Keratinocyte (primary cell): ENCODE measurements at regions not wholly inside any gene's neighbourhood (a gene's known extent, or its start where the extent isn't known, plus 50 kb on each side); places are given as distances from the start of the nearest gene placed in this dataset.
"Not testable (repeated sequence)": the region's sequence is repeated elsewhere in the genome, so short reads cannot be mapped to it uniquely, and the experiment has no call there.

Experiments
- DNase-seq: peaks from one replicate; pipeline ENCODE4 v3.0.0-alpha.2; 2011; ENCODE audit warnings: low read depth, missing footprints, low spot score
- FAIRE-seq: peaks from 2 replicates; lab custom pipeline; 2011; peaks lifted over from hg19 to GRCh38; lab: Jason Lieb, UNC
- H2AFZ ChIP-seq: 2 replicates; pipeline ENCODE4 v1.6.0; 2012; ENCODE audit warnings: low read length, control low read depth, inconsistent platforms; ENCODE audit not compliant: control insufficient read depth
- H3K27ac ChIP-seq: 2 replicates; pipeline ENCODE4 v1.5.1; 2011; ENCODE audit warnings: low read length; ENCODE audit not compliant: control insufficient read depth, insufficient read depth
- H3K27me3 ChIP-seq: 3 replicates; pipeline ENCODE4 v1.6.0; 2011; ENCODE audit warnings: low read length; ENCODE audit not compliant: control insufficient read depth, insufficient read depth; ENCODE audit errors: extremely low read depth
- H3K36me3 ChIP-seq, 2 experiments: 2 replicates in 1 of 2; 3 replicates in 1 of 2; pipeline ENCODE4 v1.5.1; 2011; ENCODE audit warnings: low read length in 2 of 2, mild to moderate bottlenecking in 1 of 2; ENCODE audit not compliant: control insufficient read depth in 2 of 2, insufficient read depth in 2 of 2; ENCODE audit errors: extremely low read depth in 1 of 2
- H3K4me1 ChIP-seq: 3 replicates; pipeline ENCODE4 v1.5.1; 2011; ENCODE audit warnings: low read length; ENCODE audit not compliant: control insufficient read depth, insufficient read depth; ENCODE audit errors: extremely low read depth
- H3K4me2 ChIP-seq: 3 replicates; pipeline ENCODE4 v1.6.0; 2011; ENCODE audit warnings: low read depth, low read length; ENCODE audit not compliant: control insufficient read depth, insufficient read depth; ENCODE audit errors: extremely low read depth
- H3K4me3 ChIP-seq, 3 experiments: fragments of 200-600 bp in 1 of 3; sonication (generic) in 1 of 3; 2 replicates in 2 of 3; 3 replicates in 1 of 3; pipeline ENCODE4 v1.5.1; 2011 to 2016; ENCODE audit warnings: low read length in 3 of 3, mild to moderate bottlenecking in 3 of 3, control low read depth in 2 of 3, inconsistent platforms in 1 of 3, low read depth in 1 of 3, mixed read lengths in 1 of 3, mixed run types in 1 of 3, moderate library complexity in 1 of 3; ENCODE audit not compliant: control insufficient read depth in 2 of 3, insufficient read depth in 2 of 3; ENCODE audit errors: extremely low read depth in 1 of 3
- H3K79me2 ChIP-seq: 2 replicates; pipeline ENCODE4 v1.6.0; 2012; ENCODE audit warnings: low read length; ENCODE audit not compliant: control insufficient read depth, insufficient read depth
- H3K9ac ChIP-seq: 3 replicates; pipeline ENCODE4 v1.6.0; 2011; ENCODE audit warnings: low read length; ENCODE audit not compliant: control insufficient read depth, insufficient read depth; ENCODE audit errors: extremely low read depth
- H3K9me1 ChIP-seq: 3 replicates; pipeline ENCODE4 v1.6.0; 2011; ENCODE audit warnings: low read length; ENCODE audit not compliant: control insufficient read depth, insufficient read depth; ENCODE audit errors: extremely low read depth
- H3K9me3 ChIP-seq: 2 replicates; pipeline ENCODE4 v1.5.1; 2012; ENCODE audit warnings: low read depth, low read length; ENCODE audit not compliant: control insufficient read depth
- H4K20me1 ChIP-seq: 3 replicates; pipeline ENCODE4 v1.6.0; 2011; ENCODE audit warnings: low read length; ENCODE audit not compliant: control insufficient read depth, insufficient read depth; ENCODE audit errors: extremely low read depth
- CTCF ChIP-seq, 3 experiments: IDR thresholded peaks in 1 of 3; conservative IDR thresholded peaks in 1 of 3; optimal IDR thresholded peaks in 1 of 3; 2 replicates in 2 of 3; 3 replicates in 1 of 3; pipeline versions ENCODE3 to v1.5.1; 2011; ENCODE audit warnings: low read length in 3 of 3, mild to moderate bottlenecking in 3 of 3, moderate library complexity in 2 of 3, control low read depth in 1 of 3, inconsistent platforms in 1 of 3; ENCODE audit not compliant: insufficient read depth in 2 of 3; ENCODE audit errors: extremely low read depth in 1 of 3
- EZH2 ChIP-seq: IDR thresholded peaks from one replicate; pipeline ENCODE4 v1.6.1; 2012; ENCODE audit warnings: inconsistent platforms, mild to moderate bottlenecking, low read length, moderate library complexity
- dilution Hi-C: fragments of 300-500 bp; cut with MboI; formaldehyde crosslinking; loops from one replicate; pipeline ENCODE4 v1.7.0; 2020; ENCODE audit warnings: low sequenced_read_pairs; ENCODE audit not compliant: extremely low pct_ligation_motif_present

DNA sequence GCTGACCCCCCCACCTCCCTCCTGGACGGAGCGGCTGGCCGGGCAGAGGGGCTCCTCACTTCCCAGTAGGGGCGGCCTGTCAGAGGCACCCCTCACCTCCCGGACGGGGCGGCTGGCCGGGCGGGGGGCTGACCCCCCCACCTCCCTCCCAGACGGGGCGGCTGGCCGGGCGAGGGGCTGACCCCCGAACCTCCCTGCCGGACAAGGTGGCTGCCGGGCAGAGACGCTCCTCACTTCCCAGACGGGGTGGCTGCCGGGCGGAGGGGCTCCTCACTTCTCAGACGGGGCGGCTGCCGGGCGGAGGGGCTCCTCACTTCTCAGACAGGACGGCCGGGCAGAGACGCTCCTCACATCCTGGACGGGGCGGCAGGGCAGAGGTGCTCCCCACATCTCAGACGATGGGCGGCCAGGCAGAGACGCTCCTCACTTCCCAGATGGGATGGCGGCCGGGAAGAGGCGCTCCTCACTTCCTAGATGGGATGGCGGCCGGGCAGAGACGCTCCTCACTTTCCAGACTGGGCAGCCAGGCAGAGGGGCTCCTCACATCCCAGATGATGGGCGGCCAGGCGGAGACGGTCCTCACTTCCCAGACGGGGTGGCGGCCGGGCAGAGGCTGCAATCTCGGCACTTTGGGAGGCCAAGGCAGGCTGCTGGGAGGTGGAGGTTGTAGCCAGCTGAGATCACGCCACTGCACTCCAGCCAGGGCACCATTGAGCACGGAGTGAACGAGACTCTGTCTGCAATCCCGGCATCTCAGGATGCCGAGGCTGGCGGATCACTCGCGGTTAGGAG, 66.2 kb upstream of the PAPPA2 start:
- FAIRE-seq, H3K4me1 ChIP-seq, H3K27me3 ChIP-seq, H3K4me3 ChIP-seq, H3K9ac ChIP-seq, H4K20me1 ChIP-seq, H3K4me2 ChIP-seq, dilution Hi-C loops, H3K79me2 ChIP-seq, H3K27ac ChIP-seq, H3K36me3 ChIP-seq, H2AFZ ChIP-seq, DNase-seq, H3K9me1 ChIP-seq, H3K9me3 ChIP-seq: not testable (repeated sequence)

DNA sequence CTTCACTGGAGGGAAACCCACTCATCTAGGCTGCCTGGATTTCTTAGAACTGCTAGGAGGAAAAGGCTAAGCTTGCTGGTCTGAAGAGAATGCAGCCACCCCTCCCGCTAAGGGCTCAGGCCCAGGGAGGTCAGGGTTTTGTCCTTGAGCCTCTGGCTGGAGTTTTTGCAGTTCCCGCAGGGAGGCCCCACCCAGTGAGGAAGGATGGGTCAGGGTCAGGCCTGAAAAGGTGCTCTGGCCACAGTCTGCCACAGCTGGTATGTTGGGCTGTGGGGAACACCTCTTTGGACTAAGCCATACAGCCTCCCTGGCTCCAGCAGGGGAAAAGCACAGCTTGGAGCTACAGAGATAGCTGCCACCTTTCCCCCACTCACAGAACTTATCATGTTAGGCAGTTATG, 71.4 kb upstream of the PAPPA2 start:
- no peak for TF ChIP-seq EZH2
- no peak for TF ChIP-seq CTCF (optimal IDR thresholded peaks at IDR 0.05 in 1 of 3, IDR thresholded peaks at IDR 0.05 in 1 of 3, conservative IDR thresholded peaks at IDR 0.05 in 1 of 3; ENCODE audit: extremely low read depth in 1 of 3, insufficient read depth in 2 of 3, low read length in 3 of 3)
- no peaks in the 10 kb centered on the region for H3K79me2 ChIP-seq
- FAIRE-seq = no peak
- H3K27ac ChIP-seq = no peak overlapping the region
- no peak for DNase-seq
- H3K9ac ChIP-seq = no peak overlapping the region
- no peaks in the 10 kb centered on the region for H3K4me1 ChIP-seq
- H3K4me2 ChIP-seq = no peak overlapping the region
- dilution Hi-C loops = no loop called here
- H3K36me3 ChIP-seq = no peaks in the 10 kb centered on the region
- no peaks in the 10 kb centered on the region for H3K9me3 ChIP-seq
- no peak overlapping the region for H2AFZ ChIP-seq
- H3K27me3 ChIP-seq = no peaks in the 10 kb centered on the region
- H3K4me3 ChIP-seq = no peak overlapping the region
- no peaks in the 10 kb centered on the region for H3K9me1 ChIP-seq
- no peaks in the 10 kb centered on the region for H4K20me1 ChIP-seq

DNA sequence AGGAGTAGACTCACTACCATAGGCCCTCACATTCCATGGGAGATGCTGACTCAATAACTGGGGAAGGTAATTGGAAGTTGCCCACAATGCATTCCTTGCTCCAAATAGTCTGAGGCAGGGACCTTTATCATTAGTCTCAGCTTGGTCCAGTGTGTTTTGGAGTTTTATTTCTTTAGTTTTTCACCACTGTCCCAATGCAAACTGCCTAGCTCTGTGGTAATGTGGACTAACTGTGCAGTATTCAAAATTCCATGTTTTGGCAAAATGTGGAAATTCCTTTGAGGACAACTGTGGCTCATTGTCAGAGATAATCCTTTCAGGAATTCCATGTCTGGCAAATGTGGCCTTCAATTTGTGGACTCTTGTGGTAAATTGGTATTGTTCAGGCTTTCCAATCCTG, 78.1 kb upstream of the PAPPA2 start:
- Histone ChIP-seq H3K4me2 (no peak overlapping the region), H3K27ac (no peak overlapping the region), H3K9me1 (no peaks in the 10 kb centered on the region), H3K36me3 (no peaks in the 10 kb centered on the region), H2AFZ (no peak overlapping the region), H3K79me2 (no peaks in the 10 kb centered on the region), H4K20me1 (no peaks in the 10 kb centered on the region), H3K4me1 (no peaks in the 10 kb centered on the region), H3K9ac (no peak overlapping the region), H3K4me3 (no peak overlapping the region), H3K9me3 (no peaks in the 10 kb centered on the region), H3K27me3 (no peaks in the 10 kb centered on the region)
- dilution Hi-C loops = no loop called here
- TF ChIP-seq EZH2 (no peak), CTCF (optimal IDR thresholded peaks at IDR 0.05 in 1 of 3, IDR thresholded peaks at IDR 0.05 in 1 of 3, conservative IDR thresholded peaks at IDR 0.05 in 1 of 3; ENCODE audit: extremely low read depth in 1 of 3, insufficient read depth in 2 of 3, low read length in 3 of 3) (no peak)
- FAIRE-seq (no peak), DNase-seq (no peak)
